ENCODE measurements at regions not wholly inside any gene's neighbourhood (a gene's known extent, or its start where the extent isn't known, plus 50 kb on each side); places are given as distances from the start of the nearest gene placed in this dataset.

- TF ChIP-seq CTCF (IDR thresholded peaks at IDR 0.05) (no peak), POLR2A (IDR thresholded peaks at IDR 0.05) (no peak)
- intact Hi-C loops (cut with DNase I), result no loop called here
- H3K36me3 ChIP-seq, result no peaks in the 10 kb centered on the region
- ATAC-seq (no peak), DNase-seq (no peak)
- no peaks in the 10 kb centered on the region for H3K4me1 ChIP-seq
- no peaks in the 10 kb centered on the region for H3K27me3 ChIP-seq
- WGBS, 4 donors, result 76 to 100% (median 94%) methylated on average over 2 of the region's 2 CpGs
- H3K4me3 ChIP-seq, result no peak overlapping the region
- H3K27ac ChIP-seq, result no peak overlapping the region
- H3K9me3 ChIP-seq, result peaks cover 0 to 47% (median 4%) of the 10 kb centered on the region in 12 donors
These were observed 783.4 kb upstream of the GRAMD2B start for GRCh38 chr5:125639858-125640257.

- H3K27me3 ChIP-seq, result peaks cover 0 to 2% (median 0%) of the 10 kb centered on the region in 9 donors
- no peak overlapping the region for H3K4me3 ChIP-seq
- no peaks in the 10 kb centered on the region for H3K36me3 ChIP-seq
- H3K9me3 ChIP-seq, result no peaks in the 10 kb centered on the region
- no peak for TF ChIP-seq CTCF (IDR thresholded peaks at IDR 0.05)
- no peak for TF ChIP-seq POLR2A (IDR thresholded peaks at IDR 0.05)
- 93 to 97% (median 96%) methylated on average over 2 of the region's 2 CpGs for WGBS, 4 donors
- intact Hi-C loops (cut with DNase I), result no loop called here
- H3K4me1 ChIP-seq, result no peaks in the 10 kb centered on the region
- ATAC-seq (no peak), DNase-seq (no peak)
- no peak overlapping the region for H3K27ac ChIP-seq
These were observed 770.4 kb upstream of the GRAMD2B start for GRCh38 chr5:125652761-125653160.

GRCh38 chr5:125654392-125654791, 768.8 kb upstream of the GRAMD2B start:
- DNase-seq (no peak), ATAC-seq (no peak)
- H3K27me3 ChIP-seq, result peaks cover 0 to 2% (median 0%) of the 10 kb centered on the region in 9 donors
- TF ChIP-seq CTCF (IDR thresholded peaks at IDR 0.05) (no peak), POLR2A (IDR thresholded peaks at IDR 0.05) (no peak)
- H3K4me3 ChIP-seq, result no peak overlapping the region
- H3K27ac ChIP-seq, result no peak overlapping the region
- intact Hi-C loops (cut with DNase I), result no loop called here
- no peaks in the 10 kb centered on the region for H3K9me3 ChIP-seq
- no peaks in the 10 kb centered on the region for H3K36me3 ChIP-seq
- peaks cover 0 to 5% (median 0%) of the 10 kb centered on the region in 12 donors for H3K4me1 ChIP-seq

- no peak overlapping the region for H3K27ac ChIP-seq
- no peak for TF ChIP-seq CTCF (IDR thresholded peaks at IDR 0.05)
- TF ChIP-seq POLR2A (IDR thresholded peaks at IDR 0.05), result no peak
- intact Hi-C loops (cut with DNase I), result no loop called here
- no peaks in the 10 kb centered on the region for H3K36me3 ChIP-seq
- peaks cover 0 to 2% (median 0%) of the 10 kb centered on the region in 9 donors for H3K27me3 ChIP-seq
- no peak overlapping the region for H3K4me3 ChIP-seq
- ATAC-seq (no peak), DNase-seq (no peak)
- peaks cover 0 to 8% (median 1%) of the 10 kb centered on the region in 12 donors for H3K4me1 ChIP-seq
- H3K9me3 ChIP-seq, result no peaks in the 10 kb centered on the region
These were observed 768.1 kb upstream of the GRAMD2B start for GRCh38 chr5:125655156-125655555.
